ENCODE measurements at regions not wholly inside any gene's neighbourhood (a gene's known extent, or its start where the extent isn't known, plus 50 kb on each side); places are given as distances from the start of the nearest gene placed in this dataset.

GRCh38 chr4:45621971-45622370 lies 501.9 kb downstream of the GABRG1 start:
- no peak for TF ChIP-seq CTCF (IDR thresholded peaks at IDR 0.05; ENCODE audit: low read depth, low read length, poor library complexity, severe bottlenecking)
- no peak for TF ChIP-seq EZH2phosphoT487 (IDR thresholded peaks at IDR 0.05; ENCODE audit: borderline replicate concordance, low read length)

Data from DOHH2 (cell line).